ENCODE measurements at regions not wholly inside any gene's neighbourhood (a gene's known extent, or its start where the extent isn't known, plus 50 kb on each side); places are given as distances from the start of the nearest gene placed in this dataset.

GRCh38 chr3:182124187-182124586, 412.5 kb downstream of the SOX2 start:
- TF ChIP-seq CTCF (conservative IDR thresholded peaks at IDR 0.05), result no peak
- no peak overlapping the region for H3K27ac ChIP-seq

- no peak for TF ChIP-seq CTCF (conservative IDR thresholded peaks at IDR 0.05)
These were observed 413.0 kb downstream of the SOX2 start for GRCh38 chr3:182124716-182125115.

GRCh38 chr3:182129740-182130139, 418.0 kb downstream of the SOX2 start:
- TF ChIP-seq CTCF (conservative IDR thresholded peaks at IDR 0.05), result no peak
- H3K27ac ChIP-seq, result no peak overlapping the region

More at GRCh38 chr3:182124716-182125115, 413.0 kb downstream of the SOX2 start:
- no peak overlapping the region for H3K27ac ChIP-seq

- TF ChIP-seq CTCF (conservative IDR thresholded peaks at IDR 0.05), result no peak
These were observed 422.0 kb downstream of the SOX2 start for GRCh38 chr3:182133752-182134151.

GRCh38 chr3:182135056-182135455, 423.3 kb downstream of the SOX2 start:
- H3K27ac ChIP-seq, result no peak overlapping the region
- no peak for TF ChIP-seq CTCF (conservative IDR thresholded peaks at IDR 0.05)

More at GRCh38 chr3:182133752-182134151, 422.0 kb downstream of the SOX2 start:
- H3K27ac ChIP-seq, result no peak overlapping the region

- no peak for TF ChIP-seq CTCF (conservative IDR thresholded peaks at IDR 0.05)
- H3K27ac ChIP-seq, result peak overlapping the region; percentile 38
These were observed 424.5 kb downstream of the SOX2 start for GRCh38 chr3:182136008-182136910.

- no peak for TF ChIP-seq CTCF (conservative IDR thresholded peaks at IDR 0.05)
- no peak overlapping the region for H3K27ac ChIP-seq
These were observed 426.7 kb downstream of the SOX2 start for GRCh38 chr3:182138393-182138792.

Data from VCaP (cell line).